Gastrocnemius medialis (tissue), 4 donors: ENCODE measurements at regions not wholly inside any gene's neighbourhood (a gene's known extent, or its start where the extent isn't known, plus 50 kb on each side); places are given as distances from the start of the nearest gene placed in this dataset.
"Not testable (repeated sequence)": the region's sequence is repeated elsewhere in the genome, so short reads cannot be mapped to it uniquely, and the experiment has no call there.

ENCODE experiments used
- ATAC-seq, 2 donors: fragments of 150-250 bp; one replicate each; pipeline ENCODE4 v1.9.1; 2016
- DNase-seq, 2 donors: peaks; one replicate each; pipeline ENCODE4 v3.0.0-alpha.2; 2019
- H3K27ac ChIP-seq, 4 donors: fragments of 200-600 bp; sonication (generic); 1 replicate in 1 of 4; 2 replicates in 3 of 4; pipeline ENCODE4 v1.5.1; 2016 to 2018; ENCODE audit warnings: mild to moderate bottlenecking in 2 of 4, moderate library complexity in 1 of 4
- H3K27me3 ChIP-seq, 3 donors: fragments of 200-600 bp; sonication (generic) in 2 of 3; 1 replicate in 1 of 3; 2 replicates in 2 of 3; pipeline versions ENCODE4 v1.5.1 to v1.6.0; 2016 to 2019; ENCODE audit warnings: mild to moderate bottlenecking in 1 of 3, moderate library complexity in 1 of 3
- H3K36me3 ChIP-seq, 2 donors: fragments of 200-600 bp; sonication (generic) in 1 of 2; one replicate each; pipeline ENCODE4 v1.5.1; 2017 to 2018
- H3K4me1 ChIP-seq, 2 donors: fragments of 200-600 bp; sonication (generic) in 1 of 2; one replicate each; pipeline ENCODE4 v1.5.1; 2016 to 2017; ENCODE audit warnings: mild to moderate bottlenecking in 2 of 2
- H3K4me3 ChIP-seq, 4 donors: fragments of 200-600 bp; sonication (generic) in 3 of 4; 1 replicate in 1 of 4; 2 replicates in 3 of 4; pipeline ENCODE4 v1.5.1; 2016 to 2019; ENCODE audit warnings: mild to moderate bottlenecking in 2 of 4
- H3K9me3 ChIP-seq, 3 donors: fragments of 200-600 bp; sonication (generic) in 2 of 3; 1 replicate in 1 of 3; 2 replicates in 2 of 3; pipeline ENCODE4 v1.5.1; 2016 to 2019
- POLR2A ChIP-seq, 2 donors: fragments of 450-650 bp; IDR thresholded peaks; one replicate each; pipeline ENCODE4 v1.6.1; 2017; ENCODE audit warnings: antibody characterized with exemption in 2 of 2, mild to moderate bottlenecking in 2 of 2, moderate library complexity in 2 of 2
- in situ Hi-C, 4 donors: fragments of 200-750 bp; cut with MboI; loops; one replicate each; pipeline versions ENCODE4 v1.15.0 to v1.8.0; 2017; ENCODE audit warnings: low sequenced_read_pairs in 4 of 4
- intact Hi-C: fragments of 100-400 bp; cut with DNase I; formaldehyde crosslinking; loops from one replicate; pipeline ENCODE4 v1.15.1; 2023; ENCODE audit warnings: low total_unique reads
- TF ChIP-seq, protein P1 (sequence below), 5 experiments: fragments of 450-650 bp in 3 of 5; fragments of 200-600 bp in 2 of 5; sonication (generic) in 2 of 5; IDR thresholded peaks in 4 of 5; conservative IDR thresholded peaks in 1 of 5; 1 replicate in 4 of 5; 2 replicates in 1 of 5; pipeline ENCODE4 v1.5.1; 2016 to 2019; ENCODE audit warnings: antibody characterized with exemption in 5 of 5, mild to moderate bottlenecking in 3 of 5, moderate library complexity in 3 of 5

DNA sequence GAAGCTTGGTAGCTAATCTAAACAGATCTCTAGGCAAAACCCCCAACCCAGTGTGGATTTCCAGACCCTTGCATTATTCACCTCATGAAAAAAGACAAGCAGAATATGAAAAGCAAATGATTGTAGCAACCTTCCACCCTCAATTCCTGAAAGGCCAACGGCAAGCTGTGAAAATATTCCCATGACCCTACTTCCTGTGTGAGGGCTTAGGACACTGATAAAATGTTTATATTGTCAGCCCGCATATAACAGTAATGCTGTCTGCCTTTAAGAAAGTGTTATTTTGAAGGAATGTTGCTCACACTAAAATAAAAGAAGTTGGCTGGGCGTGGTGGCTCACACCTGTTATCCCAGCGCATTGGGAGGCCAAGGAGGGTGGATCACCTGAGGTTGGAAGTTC is 233.5 kb upstream of the NRIP1 start:
- intact Hi-C loops: no loop called here

DNA sequence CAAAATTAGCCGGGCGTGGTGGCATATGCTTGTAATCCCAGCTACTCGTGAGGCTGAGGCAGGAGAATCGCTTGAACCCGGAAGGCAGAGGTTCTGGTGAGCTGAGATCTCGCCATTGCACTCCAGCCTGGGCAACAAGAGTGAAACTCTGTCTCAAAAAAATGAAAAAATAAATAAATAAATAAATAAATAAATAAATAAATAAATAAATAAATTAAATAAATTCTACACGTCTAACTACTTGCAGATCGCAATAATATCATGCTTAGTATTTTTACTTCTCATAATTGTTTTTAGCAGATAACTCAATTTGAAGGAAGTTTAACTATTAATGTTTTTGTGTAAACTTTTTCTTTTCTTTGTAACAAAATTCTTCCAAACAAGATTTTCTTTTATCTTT is 234.0 kb upstream of the NRIP1 start:
- H3K36me3 ChIP-seq, ATAC-seq, H3K27ac ChIP-seq, H3K4me1 ChIP-seq, H3K27me3 ChIP-seq, H3K4me3 ChIP-seq, DNase-seq, in situ Hi-C loops, intact Hi-C loops, H3K9me3 ChIP-seq: not testable (repeated sequence)

More for the DNA sequence above, 233.5 kb upstream of the NRIP1 start:
- no peak for DNase-seq
- TF ChIP-seq POLR2A (IDR thresholded peaks at IDR 0.05): no peak
- TF ChIP-seq, protein P1, sequence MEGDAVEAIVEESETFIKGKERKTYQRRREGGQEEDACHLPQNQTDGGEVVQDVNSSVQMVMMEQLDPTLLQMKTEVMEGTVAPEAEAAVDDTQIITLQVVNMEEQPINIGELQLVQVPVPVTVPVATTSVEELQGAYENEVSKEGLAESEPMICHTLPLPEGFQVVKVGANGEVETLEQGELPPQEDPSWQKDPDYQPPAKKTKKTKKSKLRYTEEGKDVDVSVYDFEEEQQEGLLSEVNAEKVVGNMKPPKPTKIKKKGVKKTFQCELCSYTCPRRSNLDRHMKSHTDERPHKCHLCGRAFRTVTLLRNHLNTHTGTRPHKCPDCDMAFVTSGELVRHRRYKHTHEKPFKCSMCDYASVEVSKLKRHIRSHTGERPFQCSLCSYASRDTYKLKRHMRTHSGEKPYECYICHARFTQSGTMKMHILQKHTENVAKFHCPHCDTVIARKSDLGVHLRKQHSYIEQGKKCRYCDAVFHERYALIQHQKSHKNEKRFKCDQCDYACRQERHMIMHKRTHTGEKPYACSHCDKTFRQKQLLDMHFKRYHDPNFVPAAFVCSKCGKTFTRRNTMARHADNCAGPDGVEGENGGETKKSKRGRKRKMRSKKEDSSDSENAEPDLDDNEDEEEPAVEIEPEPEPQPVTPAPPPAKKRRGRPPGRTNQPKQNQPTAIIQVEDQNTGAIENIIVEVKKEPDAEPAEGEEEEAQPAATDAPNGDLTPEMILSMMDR (IDR thresholded peaks at IDR 0.05 in 4 of 5, conservative IDR thresholded peaks at IDR 0.05 in 1 of 5): no peak
- H3K9me3 ChIP-seq: no peaks in the 10 kb centered on the region
- no peak for ATAC-seq
- in situ Hi-C loops: no loop called here
- H3K27me3 ChIP-seq: no peaks in the 10 kb centered on the region
- no peak overlapping the region for H3K4me3 ChIP-seq
- no peak overlapping the region for H3K27ac ChIP-seq
- peaks cover 6 to 8% of the 10 kb centered on the region in 2 donors for H3K4me1 ChIP-seq
- no peaks in the 10 kb centered on the region for H3K36me3 ChIP-seq

DNA sequence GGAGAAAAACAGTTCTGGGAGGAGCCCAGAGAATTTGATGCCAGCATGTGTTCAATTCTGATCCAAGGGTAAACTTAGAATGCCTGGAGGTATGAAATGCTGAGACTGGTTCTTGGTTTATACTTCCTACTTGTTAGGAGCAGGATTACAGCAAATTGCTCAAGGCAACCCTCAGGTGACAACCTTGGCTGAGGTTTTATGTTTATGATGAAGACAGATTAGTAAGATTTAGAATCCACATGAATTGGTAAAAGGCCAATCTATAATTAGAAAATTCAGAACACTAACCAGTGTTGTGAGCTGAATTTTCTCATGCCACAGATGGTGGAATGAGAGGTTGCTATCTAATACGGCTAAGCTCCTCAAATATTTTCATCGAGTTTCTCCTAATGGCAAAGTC is 235.3 kb upstream of the NRIP1 start:
- H3K9me3 ChIP-seq: no peaks in the 10 kb centered on the region
- H3K4me1 ChIP-seq: peaks cover 6 to 8% of the 10 kb centered on the region in 2 donors
- no peaks in the 10 kb centered on the region for H3K27me3 ChIP-seq
- H3K36me3 ChIP-seq: no peaks in the 10 kb centered on the region
- intact Hi-C loops: loop anchor here (10.0 kb wide), 1 partner anchor 235 kb away; the partner anchor contains the start of gene NRIP1
- ATAC-seq (peak; percentile 57 to 83), DNase-seq (peak; percentile 22 to 34)
- H3K4me3 ChIP-seq: no peak overlapping the region
- TF ChIP-seq POLR2A (IDR thresholded peaks at IDR 0.05): no peak
- peak overlapping the region in 3 of 4 donors; percentile 45 to 60 (median 50) for H3K27ac ChIP-seq
- in situ Hi-C loops: no loop called here

DNA sequence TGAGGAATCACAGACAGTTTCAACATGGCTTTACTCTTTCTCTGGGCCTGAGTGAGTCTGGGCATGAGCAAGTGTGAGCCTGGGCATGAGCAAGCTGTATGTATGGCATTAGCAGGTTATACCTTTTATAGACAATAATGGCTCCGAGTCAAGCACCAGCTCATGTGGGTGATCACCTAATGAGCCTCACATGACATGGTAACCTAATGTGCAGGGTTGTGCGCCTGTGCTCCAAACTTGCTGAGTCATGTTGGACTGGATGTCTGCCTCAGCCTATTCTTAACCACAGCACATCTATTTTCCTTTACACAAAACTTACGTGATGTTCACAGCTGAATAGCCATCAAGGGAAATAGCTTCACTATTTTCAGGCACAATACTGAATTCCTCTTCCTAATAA is 236.2 kb upstream of the NRIP1 start:
- Histone ChIP-seq H3K27ac (peak overlapping the region; percentile 24 to 60 (median 48)), H3K4me3 (no peak overlapping the region), H3K4me1 (peaks cover 6 to 8% of the 10 kb centered on the region in 2 donors), H3K9me3 (no peaks in the 10 kb centered on the region), H3K36me3 (no peaks in the 10 kb centered on the region), H3K27me3 (no peaks in the 10 kb centered on the region)
- in situ Hi-C loops: no loop called here
- intact Hi-C loops: loop anchor here (10.0 kb wide), 1 partner anchor 236 kb away; the partner anchor contains the start of gene NRIP1
- no peak for TF ChIP-seq POLR2A (IDR thresholded peaks at IDR 0.05)
- TF ChIP-seq, protein P1 (IDR thresholded peaks at IDR 0.05 in 4 of 5, conservative IDR thresholded peaks at IDR 0.05 in 1 of 5): no peak
- peak; percentile 88 to 92 for ATAC-seq
- DNase-seq: peak; percentile 43 to 67

DNA sequence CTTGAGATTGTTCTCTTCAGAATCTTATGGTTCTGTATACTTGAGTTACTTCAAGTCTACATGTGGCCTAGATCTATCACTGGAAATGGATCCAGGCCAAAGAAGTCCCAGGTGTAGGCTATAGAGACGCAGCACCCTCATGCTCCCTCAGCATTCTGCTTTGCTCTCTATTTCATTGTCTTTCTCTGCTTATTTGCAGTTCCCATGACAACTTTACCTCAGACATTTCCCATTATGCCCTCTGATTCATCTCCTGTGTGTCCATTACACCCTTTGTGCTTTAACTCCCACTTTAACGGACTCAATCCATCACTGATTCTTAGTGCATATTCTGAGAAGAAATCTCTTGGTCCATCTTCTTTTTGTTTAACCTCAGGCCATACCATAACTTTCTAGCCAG is 236.9 kb upstream of the NRIP1 start:
- in situ Hi-C loops: no loop called here
- DNase-seq (no peak), ATAC-seq (no peak)
- no peak overlapping the region for H3K4me3 ChIP-seq
- no peaks in the 10 kb centered on the region for H3K27me3 ChIP-seq
- H3K27ac ChIP-seq: peak overlapping the region in 1 of 4 donors; percentile 45
- H3K36me3 ChIP-seq: no peaks in the 10 kb centered on the region
- intact Hi-C loops: loop anchor here (10.0 kb wide), 1 partner anchor 237 kb away; the partner anchor contains the start of gene NRIP1
- no peak for TF ChIP-seq POLR2A (IDR thresholded peaks at IDR 0.05)
- TF ChIP-seq, protein P1 (IDR thresholded peaks at IDR 0.05 in 4 of 5, conservative IDR thresholded peaks at IDR 0.05 in 1 of 5): no peak
- peaks cover 6 to 8% of the 10 kb centered on the region in 2 donors for H3K4me1 ChIP-seq
- no peaks in the 10 kb centered on the region for H3K9me3 ChIP-seq

DNA sequence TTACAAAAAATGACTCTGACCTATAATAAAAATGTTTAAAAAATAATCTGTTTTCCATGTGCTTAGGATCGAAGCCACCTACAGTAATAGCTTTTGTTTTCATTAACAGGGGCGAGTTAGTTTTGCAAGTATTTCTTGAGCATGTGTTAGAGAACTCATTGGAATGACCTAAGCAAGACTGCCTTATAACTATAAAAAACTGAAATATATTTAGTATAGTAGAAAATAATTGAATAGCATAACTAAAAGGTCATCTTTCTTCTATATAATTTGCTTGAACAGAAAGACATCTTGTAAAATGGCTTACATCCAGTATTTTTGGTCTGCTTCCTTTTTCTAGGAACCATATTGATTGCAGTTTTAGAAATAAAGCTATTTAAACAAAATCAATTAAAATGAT is 241.5 kb upstream of the NRIP1 start:
- Histone ChIP-seq H3K27me3 (no peaks in the 10 kb centered on the region), H3K4me1 (peaks cover 8 to 12% of the 10 kb centered on the region in 2 donors), H3K27ac (no peak overlapping the region), H3K4me3 (no peak overlapping the region), H3K36me3 (no peaks in the 10 kb centered on the region), H3K9me3 (no peaks in the 10 kb centered on the region)
- no peak for TF ChIP-seq POLR2A (IDR thresholded peaks at IDR 0.05)
- in situ Hi-C loops: no loop called here
- DNase-seq (no peak), ATAC-seq (no peak)
- intact Hi-C loops: loop anchor here (10.0 kb wide), 1 partner anchor 241 kb away; the partner anchor contains the start of gene NRIP1
